Lower lobe of right lung (tissue), 2 donors: ENCODE measurements at regions not wholly inside any gene's neighbourhood (a gene's known extent, or its start where the extent isn't known, plus 50 kb on each side); places are given as distances from the start of the nearest gene placed in this dataset.

Experiments
- ATAC-seq, 2 donors: fragments of 200-7000 bp; cut with Tn5 transposase; one replicate each; pipeline ENCODE4 v1.9.1; 2020 to 2022; ENCODE audit warnings: mild to moderate bottlenecking in 2 of 2, moderate library complexity in 2 of 2
- DNase-seq: peaks from one replicate; pipeline ENCODE4 v3.0.0-alpha.2; 2020
- H3K27ac ChIP-seq: fragments of 200-600 bp; one replicate; pipeline ENCODE4 v1.8.0; 2022
- H3K27me3 ChIP-seq: fragments of 200-600 bp; one replicate; pipeline ENCODE4 v1.8.0; 2022; ENCODE audit warnings: low read depth
- H3K36me3 ChIP-seq: fragments of 200-600 bp; one replicate; pipeline ENCODE4 v1.8.0; 2022; ENCODE audit warnings: mild to moderate bottlenecking
- H3K4me1 ChIP-seq: fragments of 200-600 bp; one replicate; pipeline ENCODE4 v1.8.0; 2022
- H3K4me3 ChIP-seq: fragments of 200-600 bp; one replicate; pipeline ENCODE4 v1.8.0; 2022; ENCODE audit warnings: mild to moderate bottlenecking
- H3K9me3 ChIP-seq: fragments of 200-600 bp; one replicate; pipeline ENCODE4 v1.8.0; 2022
- intact Hi-C: fragments of 100-400 bp; cut with DNase I; formaldehyde crosslinking; loops from one replicate; pipeline ENCODE4 v1.11.0; 2022
- TF ChIP-seq, protein P1 (sequence below): fragments of 200-600 bp; IDR thresholded peaks from one replicate; pipeline ENCODE4 v1.8.0; 2022; ENCODE audit warnings: antibody characterized with exemption, mild to moderate bottlenecking
- donor health status: DM: no; HTN: yes; CAD: no; lungs with severe emphysema.

DNA sequence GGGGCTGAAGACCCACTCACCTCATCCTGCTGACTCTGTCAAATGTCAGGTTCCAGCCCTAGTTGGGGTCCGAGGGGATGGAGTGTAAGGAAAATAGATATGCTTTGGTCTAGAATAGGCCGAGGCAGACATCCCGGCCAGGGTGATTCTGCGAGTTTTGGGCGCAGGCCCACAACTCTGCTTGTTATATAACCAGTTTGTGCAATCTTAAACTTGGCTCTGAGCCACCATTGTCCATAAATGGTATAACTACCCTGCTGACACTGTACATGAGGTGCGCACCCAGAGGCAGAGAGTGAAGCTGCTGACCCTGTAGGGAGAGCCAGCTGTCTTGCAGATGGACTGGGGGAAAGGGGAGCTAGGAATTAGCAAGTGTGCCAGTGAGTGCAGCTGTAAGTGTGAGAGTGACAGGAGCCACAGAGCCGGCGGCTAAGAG, 1388.8 kb downstream of the AMY1C start:
- peak; percentile 81 to 84 for ATAC-seq
- no peaks in the 10 kb centered on the region for H3K27me3 ChIP-seq
- H3K9me3 ChIP-seq: no peaks in the 10 kb centered on the region
- DNase-seq: no peak
- TF ChIP-seq, protein P1, sequence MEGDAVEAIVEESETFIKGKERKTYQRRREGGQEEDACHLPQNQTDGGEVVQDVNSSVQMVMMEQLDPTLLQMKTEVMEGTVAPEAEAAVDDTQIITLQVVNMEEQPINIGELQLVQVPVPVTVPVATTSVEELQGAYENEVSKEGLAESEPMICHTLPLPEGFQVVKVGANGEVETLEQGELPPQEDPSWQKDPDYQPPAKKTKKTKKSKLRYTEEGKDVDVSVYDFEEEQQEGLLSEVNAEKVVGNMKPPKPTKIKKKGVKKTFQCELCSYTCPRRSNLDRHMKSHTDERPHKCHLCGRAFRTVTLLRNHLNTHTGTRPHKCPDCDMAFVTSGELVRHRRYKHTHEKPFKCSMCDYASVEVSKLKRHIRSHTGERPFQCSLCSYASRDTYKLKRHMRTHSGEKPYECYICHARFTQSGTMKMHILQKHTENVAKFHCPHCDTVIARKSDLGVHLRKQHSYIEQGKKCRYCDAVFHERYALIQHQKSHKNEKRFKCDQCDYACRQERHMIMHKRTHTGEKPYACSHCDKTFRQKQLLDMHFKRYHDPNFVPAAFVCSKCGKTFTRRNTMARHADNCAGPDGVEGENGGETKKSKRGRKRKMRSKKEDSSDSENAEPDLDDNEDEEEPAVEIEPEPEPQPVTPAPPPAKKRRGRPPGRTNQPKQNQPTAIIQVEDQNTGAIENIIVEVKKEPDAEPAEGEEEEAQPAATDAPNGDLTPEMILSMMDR: no peak
- no peaks in the 10 kb centered on the region for H3K4me1 ChIP-seq
- no peak overlapping the region for H3K4me3 ChIP-seq
- no peak overlapping the region for H3K27ac ChIP-seq
- intact Hi-C loops: no loop called here
- no peaks in the 10 kb centered on the region for H3K36me3 ChIP-seq

DNA sequence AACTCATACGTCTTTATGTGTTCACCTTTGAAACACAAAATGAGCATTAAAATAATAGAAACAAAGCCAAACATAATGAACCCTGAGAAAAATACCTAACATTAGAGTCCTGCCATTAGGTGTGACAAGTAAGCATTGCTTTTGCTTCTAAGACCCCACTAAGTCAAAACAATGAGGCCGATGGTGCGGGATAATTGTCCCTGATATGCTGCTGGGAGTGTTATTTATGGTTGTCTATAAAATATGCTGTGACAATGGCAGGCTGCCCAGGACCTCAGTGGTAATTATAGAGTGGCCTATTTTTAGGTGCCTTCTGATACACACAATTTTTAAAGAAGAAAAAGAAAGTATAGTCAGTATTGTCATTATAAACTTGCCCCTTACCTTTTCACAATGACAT, 1423.1 kb downstream of the AMY1C start:
- no peak for DNase-seq
- Histone ChIP-seq H3K27ac (no peak overlapping the region), H3K9me3 (no peaks in the 10 kb centered on the region), H3K27me3 (no peaks in the 10 kb centered on the region), H3K4me3 (no peak overlapping the region), H3K4me1 (no peaks in the 10 kb centered on the region), H3K36me3 (no peaks in the 10 kb centered on the region)
- ATAC-seq: no peak
- TF ChIP-seq, protein P1: no peak
- intact Hi-C loops: no loop called here

DNA sequence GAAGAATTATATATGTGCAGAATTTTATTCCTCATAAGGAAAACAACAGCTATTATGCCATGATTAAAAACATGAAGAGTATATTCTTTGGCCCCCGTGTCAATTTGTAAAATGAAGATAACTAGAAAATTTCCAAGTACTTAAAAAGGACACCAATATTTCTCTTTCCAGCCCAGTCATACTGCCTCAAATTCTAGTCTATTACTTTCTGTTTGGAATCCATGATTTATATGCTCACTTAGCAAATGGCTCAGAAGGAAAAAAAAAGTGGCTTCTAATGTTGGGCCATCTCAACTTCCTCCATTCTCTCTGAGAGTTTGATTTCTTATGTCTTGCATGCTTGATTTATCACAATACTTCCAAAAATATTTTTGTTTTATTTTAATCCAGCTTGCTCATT, 1431.1 kb downstream of the AMY1C start:
- Histone ChIP-seq H3K36me3 (no peaks in the 10 kb centered on the region), H3K9me3 (no peaks in the 10 kb centered on the region), H3K4me3 (no peak overlapping the region), H3K4me1 (no peaks in the 10 kb centered on the region), H3K27ac (no peak overlapping the region), H3K27me3 (no peaks in the 10 kb centered on the region)
- no peak for ATAC-seq
- TF ChIP-seq, protein P1: no peak
- DNase-seq: no peak
- intact Hi-C loops: no loop called here

DNA sequence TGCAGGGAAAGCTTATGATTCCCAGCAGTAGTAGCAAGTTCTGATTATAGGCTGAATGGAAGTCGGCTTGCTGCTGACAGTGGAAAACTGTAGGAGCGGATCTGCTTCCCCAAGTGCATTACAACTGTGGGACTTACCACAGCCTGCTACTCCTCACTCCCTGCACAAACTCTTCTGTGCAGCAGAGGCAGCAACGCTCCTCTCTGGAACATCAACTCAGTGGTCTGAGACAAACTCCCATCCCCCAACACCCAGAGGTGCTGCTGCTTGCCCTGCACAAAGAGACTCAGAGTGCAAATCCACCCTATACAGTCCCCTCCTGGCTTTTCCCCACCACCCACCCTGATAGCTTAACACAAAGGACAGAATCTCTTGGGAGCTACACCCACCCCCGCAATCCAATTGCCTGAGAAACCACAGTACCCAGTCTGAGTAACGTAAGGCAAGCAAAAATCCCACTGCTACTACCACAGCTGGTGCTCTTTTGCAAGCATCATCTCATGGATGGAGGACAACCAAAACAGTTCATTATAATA, 1455.2 kb downstream of the AMY1C start:
- H3K36me3 ChIP-seq: no peaks in the 10 kb centered on the region
- no peak overlapping the region for H3K4me3 ChIP-seq
- no peaks in the 10 kb centered on the region for H3K27me3 ChIP-seq
- intact Hi-C loops: no loop called here
- peaks cover 4% of the 10 kb centered on the region for H3K9me3 ChIP-seq
- no peaks in the 10 kb centered on the region for H3K4me1 ChIP-seq
- no peak overlapping the region for H3K27ac ChIP-seq
- no peak for ATAC-seq
- no peak for DNase-seq
- TF ChIP-seq, protein P1: no peak

DNA sequence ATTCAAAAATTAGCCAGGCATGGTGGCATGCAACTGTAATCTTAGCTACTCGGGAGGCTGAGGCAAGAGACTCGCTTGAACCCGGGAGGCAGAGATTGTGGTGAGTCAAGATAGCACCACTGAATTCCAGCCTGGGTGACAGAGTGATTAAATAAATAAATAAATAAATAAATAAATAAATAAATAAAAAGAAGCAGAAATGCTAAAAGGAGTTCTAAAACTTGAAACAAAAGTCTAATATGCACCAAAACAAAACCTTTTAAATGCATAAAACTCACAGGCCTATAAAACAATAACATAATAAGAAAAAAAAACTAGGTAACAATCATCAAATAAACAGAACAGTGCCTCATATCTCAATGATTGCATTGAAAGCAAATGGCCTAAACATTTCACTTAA, 1458.9 kb downstream of the AMY1C start:
- H3K9me3 ChIP-seq: peaks cover 4% of the 10 kb centered on the region
- no peaks in the 10 kb centered on the region for H3K36me3 ChIP-seq
- TF ChIP-seq, protein P1: no peak
- H3K27ac ChIP-seq: no peak overlapping the region
- no peaks in the 10 kb centered on the region for H3K27me3 ChIP-seq
- no peak for DNase-seq
- intact Hi-C loops: no loop called here
- no peak for ATAC-seq
- no peak overlapping the region for H3K4me3 ChIP-seq
- no peaks in the 10 kb centered on the region for H3K4me1 ChIP-seq

DNA sequence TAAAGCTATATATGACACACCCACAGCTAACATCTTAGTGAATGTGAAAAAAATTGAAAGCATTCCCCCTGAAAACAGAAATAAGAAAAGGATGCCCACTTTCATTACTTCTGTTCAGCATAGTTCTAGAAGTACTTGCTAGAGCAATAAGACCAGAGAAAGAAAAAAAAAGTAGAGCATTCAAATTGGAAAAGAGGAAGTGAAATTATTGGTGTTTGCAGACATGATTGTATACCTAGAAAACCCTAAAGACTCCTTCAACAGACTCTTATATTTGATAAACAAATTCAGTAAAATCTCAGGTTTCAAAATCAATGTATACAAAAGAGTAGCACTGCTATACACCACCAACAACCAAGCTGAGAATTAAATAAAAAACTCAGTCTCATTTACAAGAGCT, 1461.0 kb downstream of the AMY1C start:
- ATAC-seq: no peak
- H3K9me3 ChIP-seq: no peaks in the 10 kb centered on the region
- no peaks in the 10 kb centered on the region for H3K27me3 ChIP-seq
- no peaks in the 10 kb centered on the region for H3K36me3 ChIP-seq
- H3K4me3 ChIP-seq: no peak overlapping the region
- TF ChIP-seq, protein P1: no peak
- DNase-seq: no peak
- no peak overlapping the region for H3K27ac ChIP-seq
- intact Hi-C loops: no loop called here
- no peaks in the 10 kb centered on the region for H3K4me1 ChIP-seq
